Activated CD4-positive, alpha-beta memory T cell treated with anti-CD3 and anti-CD28 coated beads, Interleukin-2, amount 10 ng/mL, durations not matched to agents 7 days and 5 days (primary cell): ENCODE measurements at regions not wholly inside any gene's neighbourhood (a gene's known extent, or its start where the extent isn't known, plus 50 kb on each side); places are given as distances from the start of the nearest gene placed in this dataset.
A peak's percentile ranks its signal among the peaks of the same experiment; 100 is the strongest.

Experiments used
- CTCF ChIA-PET: fragments of 350-600 bp; sonication (Branson Sonifier 250); formaldehyde crosslinking; loops from one replicate; lab custom pipeline; 2021; ENCODE audit warnings: antibody characterized with exemption, inconsistent platforms; lab: Charles Lee
- POLR2A ChIA-PET: fragments of 350-600 bp; sonication (Branson Sonifier 250); formaldehyde crosslinking; loops from one replicate; lab custom pipeline; 2021; ENCODE audit warnings: antibody characterized with exemption; lab: Charles Lee
- DNase-seq: peaks from one replicate; pipeline ENCODE4 v3.0.0-alpha.2; 2020
- H3K27ac Mint-ChIP-seq: one replicate; pipeline ENCODE4 v1.8.0; 2021; ENCODE audit warnings: mild to moderate bottlenecking, mixed read lengths
- H3K27me3 Mint-ChIP-seq: one replicate; pipeline ENCODE4 v1.8.0; 2021; ENCODE audit warnings: mixed read lengths
- H3K36me3 Mint-ChIP-seq: one replicate; pipeline ENCODE4 v1.8.0; 2021; ENCODE audit warnings: low read depth, mixed read lengths
- H3K4me1 Mint-ChIP-seq: one replicate; pipeline ENCODE4 v1.8.0; 2021; ENCODE audit warnings: mixed read lengths
- H3K4me3 Mint-ChIP-seq: one replicate; pipeline ENCODE4 v1.8.0; 2021; ENCODE audit warnings: mild to moderate bottlenecking, mixed read lengths
- H3K9me3 Mint-ChIP-seq: one replicate; pipeline ENCODE4 v1.8.0; 2021; ENCODE audit warnings: mixed read lengths

DNA sequence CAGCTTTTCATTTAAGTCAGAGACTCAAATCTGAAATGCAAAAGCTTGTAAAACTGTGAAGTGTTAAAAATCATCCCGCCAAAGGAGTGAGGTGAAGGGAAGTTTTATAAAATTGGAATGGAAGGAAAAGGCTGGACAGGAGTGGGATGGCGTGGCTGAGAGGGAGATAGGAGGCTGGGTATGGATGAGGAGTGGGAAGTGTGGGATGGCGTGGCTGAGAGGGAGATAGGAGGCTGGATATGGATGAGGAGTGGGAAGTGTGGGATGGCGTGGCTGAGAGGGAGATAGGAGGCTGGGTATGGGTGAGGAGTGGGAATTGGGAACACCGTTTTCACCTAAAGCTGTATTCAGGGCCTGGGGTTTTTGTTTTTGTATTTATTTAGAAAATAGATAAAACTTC is 59.4 kb upstream of the NKX2-2 start:
- H3K4me3 Mint-ChIP-seq = no peak overlapping the region
- peaks cover 24% of the 10 kb centered on the region for H3K27me3 Mint-ChIP-seq
- no peak overlapping the region for H3K27ac Mint-ChIP-seq
- DNase-seq = no peak
- H3K4me1 Mint-ChIP-seq = peaks cover 14% of the 10 kb centered on the region
- H3K9me3 Mint-ChIP-seq = no peaks in the 10 kb centered on the region
- ChIA-PET CTCF (interaction anchor here (0.7 to 3.3 kb wide), 7 partner anchors 11 to 71 kb away, joined by 3 to 32 read pairs (median 14); no protein-coding TSS in a partner anchor), POLR2A (no interaction called here)
- H3K36me3 Mint-ChIP-seq = no peaks in the 10 kb centered on the region

GRCh38 chr20:21571841-21572690 is 58.2 kb upstream of the NKX2-2 start:
- Mint-ChIP-seq H3K9me3 (no peaks in the 10 kb centered on the region), H3K27ac (no peak overlapping the region), H3K4me1 (peaks cover 14% of the 10 kb centered on the region), H3K36me3 (no peaks in the 10 kb centered on the region), H3K4me3 (no peak overlapping the region), H3K27me3 (peaks cover 28% of the 10 kb centered on the region)
- DNase-seq = peak; percentile 24
- ChIA-PET CTCF (interaction anchor here (0.8 to 3.3 kb wide), 13 partner anchors 9 to 69 kb away, joined by 3 to 32 read pairs (median 8); no protein-coding TSS in a partner anchor), POLR2A (interaction anchor here (1.4 to 2.1 kb wide), 4 partner anchors 10 to 43 kb away, joined by 4 to 17 read pairs (median 7); no protein-coding TSS in a partner anchor)

GRCh38 chr20:21570285-21570992 is 56.6 kb upstream of the NKX2-2 start:
- Mint-ChIP-seq H3K4me3 (no peak overlapping the region), H3K27me3 (peaks cover 29% of the 10 kb centered on the region), H3K4me1 (peaks cover 14% of the 10 kb centered on the region), H3K9me3 (no peaks in the 10 kb centered on the region), H3K36me3 (no peaks in the 10 kb centered on the region), H3K27ac (no peak overlapping the region)
- CTCF ChIA-PET = interaction anchor here (0.6 to 3.3 kb wide), 17 partner anchors 8 to 335 kb away, joined by 3 to 32 read pairs (median 4); no protein-coding TSS in a partner anchor
- POLR2A ChIA-PET = interaction anchor here (0.8 to 2.1 kb wide), 6 partner anchors 8 to 442 kb away, joined by 3 to 17 read pairs (median 6); no protein-coding TSS in a partner anchor
- no peak for DNase-seq

- H3K27me3 Mint-ChIP-seq = peaks cover 22% of the 10 kb centered on the region
- peaks cover 14% of the 10 kb centered on the region for H3K4me1 Mint-ChIP-seq
- no peak overlapping the region for H3K4me3 Mint-ChIP-seq
- CTCF ChIA-PET = interaction anchor here (1.3 to 1.7 kb wide), 2 partner anchors 40 to 334 kb away, joined by 4 to 7 read pairs; no protein-coding TSS in a partner anchor
- POLR2A ChIA-PET = no interaction called here
- H3K36me3 Mint-ChIP-seq = no peaks in the 10 kb centered on the region
- H3K9me3 Mint-ChIP-seq = no peaks in the 10 kb centered on the region
- no peak overlapping the region for H3K27ac Mint-ChIP-seq
- no peak for DNase-seq
These were observed 55.7 kb upstream of the NKX2-2 start for GRCh38 chr20:21569586-21569985.

GRCh38 chr20:21564127-21564773 is 50.4 kb upstream of the NKX2-2 start:
- Mint-ChIP-seq H3K4me3 (no peak overlapping the region), H3K9me3 (no peaks in the 10 kb centered on the region), H3K27ac (no peak overlapping the region), H3K27me3 (peaks cover 16% of the 10 kb centered on the region), H3K36me3 (peaks cover 4% of the 10 kb centered on the region), H3K4me1 (peaks cover 9% of the 10 kb centered on the region)
- POLR2A ChIA-PET = no interaction called here
- CTCF ChIA-PET = no interaction called here
- DNase-seq = no peak
